Breast epithelium (tissue), 4 donors: ENCODE measurements at regions not wholly inside any gene's neighbourhood (a gene's known extent, or its start where the extent isn't known, plus 50 kb on each side); places are given as distances from the start of the nearest gene placed in this dataset.

Source experiments
- DNase-seq, 2 donors: peaks; one replicate each; pipeline ENCODE4 v3.0.0-alpha.2; 2019; ENCODE audit warnings: low spot score in 2 of 2
- H3K27ac ChIP-seq, 2 donors: fragments of 200-600 bp; sonication (generic) in 1 of 2; one replicate each; pipeline ENCODE4 v1.5.1; 2016 to 2019; ENCODE audit warnings: mild to moderate bottlenecking in 1 of 2
- H3K27me3 ChIP-seq, 2 donors: fragments of 200-600 bp; sonication (generic) in 1 of 2; one replicate each; pipeline versions ENCODE4 v1.5.1 to v1.6.0; 2017 to 2019; ENCODE audit warnings: control low read depth in 1 of 2, mild to moderate bottlenecking in 1 of 2
- H3K36me3 ChIP-seq: fragments of 200-600 bp; one replicate; pipeline ENCODE4 v1.5.1; 2019
- H3K4me1 ChIP-seq, 2 donors: fragments of 200-600 bp; sonication (generic); one replicate each; pipeline ENCODE4 v1.5.1; 2016 to 2019; ENCODE audit warnings: control low read depth in 1 of 2
- H3K4me3 ChIP-seq, 3 donors: fragments of 200-600 bp; sonication (generic); 1 replicate in 2 of 3; 2 replicates in 1 of 3; pipeline ENCODE4 v1.5.1; 2016 to 2019; ENCODE audit warnings: mild to moderate bottlenecking in 3 of 3, moderate library complexity in 2 of 3
- H3K9me3 ChIP-seq, 2 donors: fragments of 200-600 bp; sonication (generic) in 1 of 2; one replicate each; pipeline ENCODE4 v1.5.1; 2016 to 2019; ENCODE audit warnings: control low read depth in 1 of 2
- POLR2A ChIP-seq: fragments of 450-650 bp; IDR thresholded peaks from one replicate; pipeline ENCODE4 v1.6.1; 2016; ENCODE audit warnings: antibody characterized with exemption, mild to moderate bottlenecking, moderate library complexity
- POLR2AphosphoS5 ChIP-seq, 3 donors: sonication (generic); formaldehyde crosslinking; IDR thresholded peaks; one replicate each; pipeline ENCODE4 v1.6.1; 2017; ENCODE audit warnings: antibody characterized with exemption in 3 of 3
- intact Hi-C: fragments of 100-400 bp; cut with DNase I; formaldehyde crosslinking; loops from one replicate; pipeline ENCODE4 v1.15.1; 2023; ENCODE audit warnings: low total_unique reads
- TF ChIP-seq, protein P1 (sequence below), 3 donors: fragments of 450-650 bp; IDR thresholded peaks; one replicate each; pipeline ENCODE4 v1.5.1; 2016 to 2017; ENCODE audit warnings: antibody characterized with exemption in 3 of 3, mild to moderate bottlenecking in 3 of 3, moderate library complexity in 3 of 3

DNA sequence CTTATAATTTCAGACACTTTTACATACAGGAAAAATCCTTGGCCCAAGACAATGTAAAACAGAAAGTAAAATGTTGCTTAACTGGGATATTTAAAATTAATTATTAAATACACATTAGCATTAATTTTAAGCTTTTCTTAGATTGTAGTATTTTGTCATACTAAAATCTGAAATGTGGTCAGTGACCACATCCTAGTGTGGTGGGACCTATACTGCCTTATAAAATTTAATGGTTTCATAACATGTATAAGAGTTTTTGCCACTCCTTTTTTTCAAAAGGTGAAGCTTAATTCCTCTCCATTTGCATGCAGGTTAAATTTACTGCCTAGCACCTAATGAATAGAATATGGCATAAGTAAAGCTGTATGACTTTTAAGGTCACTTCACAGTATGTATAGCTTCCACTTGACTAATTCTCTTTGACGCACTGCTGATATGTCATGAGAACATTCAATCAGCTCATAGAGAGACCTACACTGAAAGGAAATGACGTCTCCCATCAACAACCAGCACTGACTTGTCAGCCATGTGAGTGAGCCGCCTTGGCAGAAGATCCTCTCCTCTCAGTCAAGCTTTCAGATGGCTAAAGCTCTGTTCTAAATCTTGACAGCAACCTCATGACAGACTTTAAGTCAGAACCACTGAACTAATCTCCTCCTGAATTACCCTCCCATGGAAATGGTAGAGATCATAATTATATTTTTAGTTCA, 847.8 kb downstream of the SI start:
- H3K36me3 ChIP-seq: no peaks in the 10 kb centered on the region
- intact Hi-C loops: no loop called here
- H3K27ac ChIP-seq: no peak overlapping the region
- no peaks in the 10 kb centered on the region for H3K9me3 ChIP-seq
- no peak overlapping the region for H3K4me3 ChIP-seq
- H3K27me3 ChIP-seq: no peaks in the 10 kb centered on the region
- TF ChIP-seq POLR2A (no peak), POLR2AphosphoS5 (IDR thresholded peaks at IDR 0.05) (no peak)
- TF ChIP-seq, protein P1, sequence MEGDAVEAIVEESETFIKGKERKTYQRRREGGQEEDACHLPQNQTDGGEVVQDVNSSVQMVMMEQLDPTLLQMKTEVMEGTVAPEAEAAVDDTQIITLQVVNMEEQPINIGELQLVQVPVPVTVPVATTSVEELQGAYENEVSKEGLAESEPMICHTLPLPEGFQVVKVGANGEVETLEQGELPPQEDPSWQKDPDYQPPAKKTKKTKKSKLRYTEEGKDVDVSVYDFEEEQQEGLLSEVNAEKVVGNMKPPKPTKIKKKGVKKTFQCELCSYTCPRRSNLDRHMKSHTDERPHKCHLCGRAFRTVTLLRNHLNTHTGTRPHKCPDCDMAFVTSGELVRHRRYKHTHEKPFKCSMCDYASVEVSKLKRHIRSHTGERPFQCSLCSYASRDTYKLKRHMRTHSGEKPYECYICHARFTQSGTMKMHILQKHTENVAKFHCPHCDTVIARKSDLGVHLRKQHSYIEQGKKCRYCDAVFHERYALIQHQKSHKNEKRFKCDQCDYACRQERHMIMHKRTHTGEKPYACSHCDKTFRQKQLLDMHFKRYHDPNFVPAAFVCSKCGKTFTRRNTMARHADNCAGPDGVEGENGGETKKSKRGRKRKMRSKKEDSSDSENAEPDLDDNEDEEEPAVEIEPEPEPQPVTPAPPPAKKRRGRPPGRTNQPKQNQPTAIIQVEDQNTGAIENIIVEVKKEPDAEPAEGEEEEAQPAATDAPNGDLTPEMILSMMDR (IDR thresholded peaks at IDR 0.05): no peak
- DNase-seq: no peak
- no peaks in the 10 kb centered on the region for H3K4me1 ChIP-seq

DNA sequence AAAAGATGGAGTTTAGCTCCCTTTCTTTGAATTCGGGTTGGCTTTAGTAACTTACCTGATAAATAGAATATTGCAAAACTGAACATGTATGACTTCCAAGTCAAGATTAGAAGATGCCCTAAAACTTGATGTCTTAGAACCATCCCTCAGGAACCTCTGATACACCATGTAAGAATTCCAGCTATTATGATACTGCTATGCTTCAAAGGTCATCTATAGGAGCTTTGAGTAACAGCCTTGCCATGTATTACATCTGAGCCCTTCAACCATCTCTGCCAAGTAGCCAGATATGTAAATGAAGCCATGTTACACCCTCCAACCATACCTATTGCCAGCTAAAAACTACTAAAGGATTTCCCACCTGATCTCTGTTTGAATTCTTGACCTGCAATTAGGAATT, 854.2 kb downstream of the SI start:
- H3K9me3 ChIP-seq: peaks cover 0 to 10% of the 10 kb centered on the region in 2 donors
- H3K36me3 ChIP-seq: no peaks in the 10 kb centered on the region
- intact Hi-C loops: no loop called here
- H3K27ac ChIP-seq: no peak overlapping the region
- H3K27me3 ChIP-seq: no peaks in the 10 kb centered on the region
- H3K4me3 ChIP-seq: no peak overlapping the region
- TF ChIP-seq POLR2A (no peak), POLR2AphosphoS5 (IDR thresholded peaks at IDR 0.05) (no peak)
- TF ChIP-seq, protein P1 (IDR thresholded peaks at IDR 0.05): no peak
- DNase-seq: no peak
- H3K4me1 ChIP-seq: no peaks in the 10 kb centered on the region

DNA sequence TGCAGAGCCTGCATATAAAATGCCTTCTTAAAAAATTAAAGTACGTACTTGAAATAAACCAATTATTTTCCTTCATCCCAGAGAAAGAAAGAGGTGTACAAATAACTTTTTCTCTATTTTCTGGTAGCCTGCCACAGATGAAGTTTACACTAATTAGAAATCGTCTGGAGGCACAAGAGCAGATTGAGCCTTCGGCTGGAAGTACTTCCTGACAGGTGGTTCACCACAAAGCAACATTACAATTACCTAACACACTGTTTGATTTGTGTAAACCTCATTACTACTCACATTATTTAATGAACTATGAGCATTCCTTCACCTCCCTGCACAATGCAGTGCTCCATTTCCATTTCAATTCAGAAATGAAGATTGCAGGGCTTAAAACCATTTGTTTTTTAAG, 856.1 kb downstream of the SI start:
- H3K4me1 ChIP-seq: no peaks in the 10 kb centered on the region
- H3K9me3 ChIP-seq: peaks cover 0 to 17% of the 10 kb centered on the region in 2 donors
- TF ChIP-seq, protein P1 (IDR thresholded peaks at IDR 0.05): no peak
- no peak for TF ChIP-seq POLR2AphosphoS5 (IDR thresholded peaks at IDR 0.05)
- TF ChIP-seq POLR2A: no peak
- H3K27me3 ChIP-seq: no peaks in the 10 kb centered on the region
- no peak for DNase-seq
- H3K27ac ChIP-seq: no peak overlapping the region
- no peaks in the 10 kb centered on the region for H3K36me3 ChIP-seq
- intact Hi-C loops: no loop called here
- H3K4me3 ChIP-seq: no peak overlapping the region

DNA sequence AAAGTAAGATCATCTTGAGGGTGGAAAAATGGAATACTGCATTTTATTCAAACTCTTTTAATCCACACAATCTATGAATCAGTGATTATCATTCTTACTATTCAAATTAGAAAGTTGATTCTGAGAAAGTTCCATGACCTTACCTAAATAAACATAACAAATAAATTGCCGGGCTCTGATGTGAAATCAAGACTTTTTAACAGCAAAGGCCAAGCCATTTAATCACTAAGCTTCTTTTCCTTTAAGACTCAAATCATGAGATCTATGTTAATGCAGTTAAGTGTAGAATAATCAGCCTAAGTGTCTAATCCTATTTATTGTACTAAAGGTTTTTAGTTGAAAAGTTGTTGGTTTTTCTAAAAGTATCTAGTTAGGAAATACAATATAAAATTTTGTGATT, 857.0 kb downstream of the SI start:
- H3K4me3 ChIP-seq: no peak overlapping the region
- intact Hi-C loops: no loop called here
- no peak for DNase-seq
- no peak overlapping the region for H3K27ac ChIP-seq
- H3K4me1 ChIP-seq: no peaks in the 10 kb centered on the region
- H3K9me3 ChIP-seq: peaks cover 0 to 17% of the 10 kb centered on the region in 2 donors
- no peaks in the 10 kb centered on the region for H3K27me3 ChIP-seq
- TF ChIP-seq, protein P1 (IDR thresholded peaks at IDR 0.05): no peak
- TF ChIP-seq POLR2AphosphoS5 (IDR thresholded peaks at IDR 0.05) (no peak), POLR2A (no peak)
- no peaks in the 10 kb centered on the region for H3K36me3 ChIP-seq

DNA sequence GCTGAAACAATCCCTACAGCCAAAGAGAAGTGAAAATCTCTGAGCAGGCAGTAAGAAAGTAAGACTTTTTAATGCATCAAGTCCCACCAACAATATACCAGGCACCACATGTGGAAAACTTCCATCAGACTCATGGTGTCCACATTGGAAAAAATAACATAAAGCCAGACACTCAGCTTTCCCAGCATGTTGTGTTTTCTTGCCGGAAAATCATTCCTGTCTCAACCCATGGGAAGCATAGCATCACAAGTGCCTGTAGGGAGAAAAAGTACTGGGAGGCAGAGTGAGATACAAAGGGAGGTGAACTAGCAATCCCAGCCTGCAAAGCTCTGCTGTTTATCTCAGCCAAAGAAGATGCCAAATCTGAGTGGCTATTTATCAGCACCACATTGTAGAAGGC, 868.9 kb downstream of the SI start:
- no peak for DNase-seq
- no peaks in the 10 kb centered on the region for H3K27me3 ChIP-seq
- H3K9me3 ChIP-seq: no peaks in the 10 kb centered on the region
- intact Hi-C loops: no loop called here
- no peaks in the 10 kb centered on the region for H3K4me1 ChIP-seq
- H3K4me3 ChIP-seq: no peak overlapping the region
- no peak for TF ChIP-seq POLR2AphosphoS5 (IDR thresholded peaks at IDR 0.05)
- TF ChIP-seq POLR2A: no peak
- TF ChIP-seq, protein P1 (IDR thresholded peaks at IDR 0.05): no peak
- H3K27ac ChIP-seq: no peak overlapping the region
- no peaks in the 10 kb centered on the region for H3K36me3 ChIP-seq
